HG02642 (cell line): ENCODE measurements at regions not wholly inside any gene's neighbourhood (a gene's known extent, or its start where the extent isn't known, plus 50 kb on each side); places are given as distances from the start of the nearest gene placed in this dataset.
"Not testable (repeated sequence)": the region's sequence is repeated elsewhere in the genome, so short reads cannot be mapped to it uniquely, and the experiment has no call there.

Experiments used
- ATAC-seq: cut with Tn5 transposase; IDR thresholded peaks from one replicate; pipeline ENCODE4 v1.9.1; 2021; ENCODE audit warnings: mild to moderate bottlenecking; ENCODE audit not compliant: unreplicated experiment, poor library complexity

- not testable (repeated sequence) for ATAC-seq
These were observed 830.2 kb upstream of the GYPC start for GRCh38 chr2:125825781-125826180.

GRCh38 chr2:125837128-125837527, 818.8 kb upstream of the GYPC start:
- ATAC-seq: no peak

GRCh38 chr2:125837611-125838010, 818.3 kb upstream of the GYPC start:
- ATAC-seq: no peak

- no peak for ATAC-seq
These were observed 816.0 kb upstream of the GYPC start for GRCh38 chr2:125839945-125840344.

GRCh38 chr2:125842041-125842440, 813.9 kb upstream of the GYPC start:
- ATAC-seq: no peak

GRCh38 chr2:125850541-125850940, 805.4 kb upstream of the GYPC start:
- no peak for ATAC-seq

GRCh38 chr2:125852364-125852763, 803.6 kb upstream of the GYPC start:
- no peak for ATAC-seq

GRCh38 chr2:125853626-125854025, 802.3 kb upstream of the GYPC start:
- no peak for ATAC-seq

GRCh38 chr2:125855204-125855603, 800.8 kb upstream of the GYPC start:
- no peak for ATAC-seq

GRCh38 chr2:125857971-125858794, 797.8 kb upstream of the GYPC start:
- no peak for ATAC-seq

- no peak for ATAC-seq
These were observed 794.5 kb upstream of the GYPC start for GRCh38 chr2:125861461-125861860.

GRCh38 chr2:125867908-125868307, 788.0 kb upstream of the GYPC start:
- ATAC-seq: no peak

GRCh38 chr2:125870264-125870663, 785.7 kb upstream of the GYPC start:
- ATAC-seq: no peak

GRCh38 chr2:125870746-125871145, 785.2 kb upstream of the GYPC start:
- no peak for ATAC-seq

GRCh38 chr2:125874564-125874963, 781.4 kb upstream of the GYPC start:
- no peak for ATAC-seq

GRCh38 chr2:125885340-125885739, 770.6 kb upstream of the GYPC start:
- ATAC-seq: no peak

- no peak for ATAC-seq
These were observed 769.8 kb upstream of the GYPC start for GRCh38 chr2:125886153-125886552.

GRCh38 chr2:125901278-125901677, 754.7 kb upstream of the GYPC start:
- ATAC-seq: no peak

GRCh38 chr2:125925891-125926546, 729.9 kb upstream of the GYPC start:
- ATAC-seq: no peak

- ATAC-seq: no peak
These were observed 720.4 kb upstream of the GYPC start for GRCh38 chr2:125935559-125935958.

- no peak for ATAC-seq
These were observed 713.2 kb upstream of the GYPC start for GRCh38 chr2:125942585-125943424.
